GM23248 (cell line): ENCODE measurements at regions not wholly inside any gene's neighbourhood (a gene's known extent, or its start where the extent isn't known, plus 50 kb on each side); places are given as distances from the start of the nearest gene placed in this dataset.

Source experiments
- EZH2 ChIP-seq: fragments of 200-600 bp; sonication (generic); IDR thresholded peaks from 2 replicates; pipeline ENCODE4 v1.6.1; 2018; ENCODE audit warnings: antibody characterized with exemption, mild to moderate bottlenecking; ENCODE audit not compliant: insufficient read depth, poor library complexity, severe bottlenecking
- EZH2phosphoT487 ChIP-seq: fragments of 200-600 bp; sonication (generic); IDR thresholded peaks from 2 replicates; pipeline ENCODE4 v1.6.1; 2018; ENCODE audit warnings: antibody characterized with exemption, moderate library complexity, mild to moderate bottlenecking, low read depth; ENCODE audit not compliant: insufficient read depth

DNA sequence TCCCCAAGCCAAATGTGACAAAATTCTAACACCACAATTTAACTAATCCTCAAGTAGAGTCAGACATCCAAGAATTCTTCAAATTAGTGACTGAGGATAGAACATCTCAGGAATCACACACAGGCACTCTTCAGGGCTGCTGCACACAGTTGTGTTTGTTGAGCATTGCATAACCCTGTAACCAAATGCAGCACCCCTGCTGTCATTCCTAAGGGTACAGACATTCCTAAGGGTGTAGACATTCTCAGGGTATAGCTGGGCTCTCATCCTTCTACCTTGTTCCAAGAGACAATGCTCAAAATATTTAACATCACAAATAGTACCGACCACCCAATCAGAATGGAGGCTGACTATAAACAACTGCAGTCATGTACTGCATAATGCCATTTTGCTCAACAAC lies 107.1 kb upstream of the UBE2E2 start:
- TF ChIP-seq EZH2 (no peak), EZH2phosphoT487 (no peak)
